IMR-90 (cell line): ENCODE measurements at regions not wholly inside any gene's neighbourhood (a gene's known extent, or its start where the extent isn't known, plus 50 kb on each side); places are given as distances from the start of the nearest gene placed in this dataset.
A peak's percentile ranks its signal among the peaks of the same experiment; 100 is the strongest.

ENCODE experiments used
- ATAC-seq: fragments of 200-7000 bp; cut with Tn5 transposase; 2 replicates; pipeline ENCODE4 v1.9.1; 2020; ENCODE audit warnings: low read depth, mild to moderate bottlenecking, moderate library complexity
- BruUV-seq: library from RNA; stranded (reverse); fragments of 400-500 nt; replicated peaks from 2 replicates; lab custom pipeline; 2021; lab: Mats Ljungman, UMichigan
- CTCF ChIA-PET: fragments of 300-600 bp; formaldehyde crosslinking; extraction: SDS; loops from one replicate; lab custom pipeline; 2021; ENCODE audit warnings: antibody characterized with exemption; lab: Yijun Ruan, JAX
- POLR2A ChIA-PET: fragments of 300-600 bp; sonication (Branson Sonifier 250); formaldehyde crosslinking; loops from one replicate; lab custom pipeline; 2022; ENCODE audit warnings: antibody characterized with exemption; ENCODE audit not compliant: unreplicated experiment; lab: Charles Lee
- DNase-seq: peaks from one replicate; pipeline ENCODE4 v3.0.0; 2013
- H2AFZ ChIP-seq: replicated peaks from 2 replicates; pipeline ENCODE3; 2013; ENCODE audit warnings: low read length, mild to moderate bottlenecking; ENCODE audit not compliant: poor library complexity
- H2AK5ac ChIP-seq: 2 replicates; pipeline ENCODE4 v1.6.1; 2013; ENCODE audit warnings: low read depth, low read length, inconsistent platforms
- H2AK9ac ChIP-seq: replicated peaks from 2 replicates; pipeline ENCODE3; 2013; ENCODE audit warnings: mild to moderate bottlenecking, low read depth, low read length, moderate library complexity; ENCODE audit not compliant: poor library complexity
- H2BK120ac ChIP-seq: 2 replicates; pipeline ENCODE4 v1.6.1; 2013; ENCODE audit warnings: low read depth, low read length, inconsistent platforms
- H2BK15ac ChIP-seq: 3 replicates; pipeline ENCODE4 v1.6.1; 2013; ENCODE audit warnings: low read depth, low read length, inconsistent platforms
- H2BK20ac ChIP-seq: 2 replicates; pipeline ENCODE4 v1.6.1; 2013; ENCODE audit warnings: low read depth, mild to moderate bottlenecking, inconsistent platforms, low read length, moderate library complexity
- H2BK5ac ChIP-seq: 2 replicates; pipeline ENCODE4 v1.6.1; 2013; ENCODE audit warnings: mild to moderate bottlenecking, low read depth, low read length, inconsistent platforms; ENCODE audit not compliant: poor library complexity, severe bottlenecking
- H3K14ac ChIP-seq: replicated peaks from 2 replicates; pipeline ENCODE4 v1.6.1; 2013; ENCODE audit warnings: low read depth, low read length, inconsistent platforms
- H3K18ac ChIP-seq: 2 replicates; pipeline ENCODE4 v1.6.1; 2013; ENCODE audit warnings: low read depth, low read length, control low read depth
- H3K23ac ChIP-seq: 2 replicates; pipeline ENCODE4 v1.6.1; 2013; ENCODE audit warnings: low read depth, low read length, inconsistent platforms
- H3K27ac ChIP-seq: 2 replicates; pipeline ENCODE4 v1.5.1; 2013; ENCODE audit warnings: mild to moderate bottlenecking, control low read depth, low read length; ENCODE audit not compliant: insufficient read depth
- H3K27me3 ChIP-seq: 2 replicates; pipeline ENCODE4 v1.6.1; 2013; ENCODE audit warnings: low read length; ENCODE audit not compliant: control insufficient read depth, insufficient read depth
- H3K36me3 ChIP-seq: 2 replicates; pipeline ENCODE4 v1.6.1; 2013; ENCODE audit warnings: low read length, mixed read lengths; ENCODE audit not compliant: control insufficient read depth, insufficient read depth
- H3K4ac ChIP-seq: 2 replicates; pipeline ENCODE4 v1.6.1; 2013; ENCODE audit warnings: low read depth, low read length, inconsistent platforms
- H3K4me1 ChIP-seq: 2 replicates; pipeline ENCODE4 v1.6.1; 2013; ENCODE audit warnings: low read length, mixed read lengths; ENCODE audit not compliant: control insufficient read depth, insufficient read depth
- H3K4me2 ChIP-seq: 2 replicates; pipeline ENCODE4 v1.6.1; 2013; ENCODE audit warnings: low read depth, mild to moderate bottlenecking, control low read depth, low read length, moderate library complexity
- H3K4me3 ChIP-seq: 2 replicates; pipeline ENCODE4 v1.5.1; 2013; ENCODE audit warnings: low read depth, mild to moderate bottlenecking, control low read depth, low read length, moderate library complexity; ENCODE audit not compliant: insufficient read depth
- H3K56ac ChIP-seq: 2 replicates; pipeline ENCODE4 v1.6.1; 2013; ENCODE audit warnings: low read length, inconsistent platforms; ENCODE audit not compliant: insufficient read depth; ENCODE audit errors: extremely low read depth
- H3K79me1 ChIP-seq, 2 experiments: 2 replicates each; pipeline ENCODE4 v1.6.1; 2013; ENCODE audit warnings: low read length in 2 of 2, inconsistent platforms in 1 of 2, low read depth in 1 of 2
- H3K9ac ChIP-seq: 2 replicates; pipeline ENCODE4 v1.6.1; 2013; ENCODE audit warnings: low read depth, low read length, control low read depth
- H3K9me1 ChIP-seq: 2 replicates; pipeline ENCODE4 v1.6.1; 2013; ENCODE audit warnings: low read length, inconsistent platforms; ENCODE audit not compliant: insufficient read depth
- H3K9me3 ChIP-seq: 2 replicates; pipeline ENCODE4 v1.6.1; 2013; ENCODE audit warnings: low read length; ENCODE audit not compliant: control insufficient read depth, insufficient read depth
- H4K20me1 ChIP-seq: 2 replicates; pipeline ENCODE4 v1.6.1; 2013; ENCODE audit warnings: low read length, inconsistent platforms; ENCODE audit not compliant: insufficient read depth
- H4K5ac ChIP-seq: 2 replicates; pipeline ENCODE4 v1.6.1; 2013; ENCODE audit warnings: mild to moderate bottlenecking, low read depth, low read length, control low read depth
- H4K8ac ChIP-seq, 2 experiments: 2 replicates each; pipeline ENCODE4 v1.6.1; 2013; ENCODE audit warnings: low read depth in 2 of 2, low read length in 2 of 2, control low read depth in 1 of 2, inconsistent platforms in 1 of 2
- H4K91ac ChIP-seq: 2 replicates; pipeline ENCODE4 v1.6.1; 2013; ENCODE audit warnings: low read depth, low read length, inconsistent platforms; ENCODE audit not compliant: insufficient read depth
- CEBPB ChIP-seq: IDR thresholded peaks from 2 replicates; pipeline ENCODE4 v1.6.1; 2012; ENCODE audit warnings: low read depth, low read length, improper control_type of control experiment
- CHD1 ChIP-seq: IDR thresholded peaks from 2 replicates; pipeline ENCODE4 v1.6.1; 2012; ENCODE audit warnings: low read depth, low read length, improper control_type of control experiment
- FOS ChIP-seq: fragments of 150-350 bp; IDR thresholded peaks from 2 replicates; pipeline ENCODE4 v1.6.1; 2016; ENCODE audit warnings: low read depth, low read length
- MAFK ChIP-seq: IDR thresholded peaks from 2 replicates; pipeline ENCODE4 v1.6.1; 2012; ENCODE audit warnings: low read depth, low read length, improper control_type of control experiment
- MAZ ChIP-seq: IDR thresholded peaks from 2 replicates; pipeline ENCODE4 v1.6.1; 2012; ENCODE audit warnings: low read depth, mild to moderate bottlenecking, low read length, improper control_type of control experiment, moderate library complexity, borderline replicate concordance
- MXI1 ChIP-seq: IDR thresholded peaks from 2 replicates; pipeline ENCODE4 v1.6.1; 2012; ENCODE audit warnings: low read depth, mild to moderate bottlenecking, low read length, moderate library complexity, borderline replicate concordance
- NFE2L2 ChIP-seq: fragments of 150-350 bp; IDR thresholded peaks from 2 replicates; pipeline ENCODE4 v1.6.1; 2016; ENCODE audit warnings: low read depth, mild to moderate bottlenecking, low read length
- POLR2A ChIP-seq: IDR thresholded peaks from 2 replicates; pipeline ENCODE4 v1.6.1; 2012; ENCODE audit warnings: mild to moderate bottlenecking, low read depth, low read length
- RAD21 ChIP-seq: IDR thresholded peaks from 2 replicates; pipeline ENCODE4 v1.6.1; 2012; ENCODE audit warnings: low read length, improper control_type of control experiment
- RCOR1 ChIP-seq: IDR thresholded peaks from 2 replicates; pipeline ENCODE4 v1.6.1; 2012; ENCODE audit warnings: mild to moderate bottlenecking, low read length, improper control_type of control experiment; ENCODE audit not compliant: insufficient replicate concordance
- RFX5 ChIP-seq: IDR thresholded peaks from 2 replicates; pipeline ENCODE4 v1.8.0; 2012; ENCODE audit warnings: low read depth, mild to moderate bottlenecking, low read length, moderate library complexity
- SMC3 ChIP-seq: fragments of 150-350 bp; IDR thresholded peaks from 2 replicates; pipeline ENCODE4 v1.6.1; 2016; ENCODE audit warnings: low read depth, mild to moderate bottlenecking, antibody characterized with exemption, low read length, moderate library complexity
- WGBS, 2 experiments: methylation state at CpG; one replicate each; pipeline versions ENCODE4 v1.1.5 to v1.1.7; 2013; ENCODE audit warnings: missing lambda C conversion rate in 2 of 2; ENCODE audit not compliant: insufficient read length in 1 of 2; ENCODE audit errors: extremely low coverage in 2 of 2; 5-methylcytosine and 5-hydroxymethylcytosine counted together
- dilution Hi-C: fragments of 300-500 bp; cut with HindIII; formaldehyde crosslinking; loops from one replicate; pipeline ENCODE4 v1.14.3; 2018; ENCODE audit warnings: low sequenced_read_pairs; ENCODE audit not compliant: unreplicated experiment
- in situ Hi-C: fragments of 300-500 bp; cut with MboI; formaldehyde crosslinking; loops from 3 replicates; pipeline ENCODE4 v1.14.3; 2019; ENCODE audit warnings: low sequenced_read_pairs, inconsistent platforms, mixed read lengths
- intact Hi-C: fragments of 100-400 bp; cut with micrococcal nuclease; formaldehyde crosslinking; loops from 2 replicates; pipeline ENCODE4 v1.10.0; 2022
- TF ChIP-seq, protein P1 (sequence below): conservative IDR thresholded peaks from 2 replicates; pipeline ENCODE4 v1.5.1; 2012; ENCODE audit warnings: mild to moderate bottlenecking, low read depth, low read length, improper control_type of control experiment
- TF ChIP-seq, protein P2 (sequence below): fragments of 150-350 bp; IDR thresholded peaks from 2 replicates; pipeline ENCODE4 v1.6.1; 2017; ENCODE audit warnings: mild to moderate bottlenecking, antibody characterized with exemption, low read length, low read depth

- H3K4me3 ChIP-seq: no peak overlapping the region
- no peaks in the 10 kb centered on the region for H3K9me3 ChIP-seq
- H3K4ac ChIP-seq: 0 out of 2 replicates have a peak overlapping the region, but pooled peaks have one; percentile 8
- H4K5ac ChIP-seq: no peak overlapping the region
- BruUV-seq: no TSS peak
- no peak overlapping the region for H4K8ac ChIP-seq
- no peak overlapping the region for H3K4me2 ChIP-seq
- H3K9ac ChIP-seq: no peak overlapping the region
- peak; percentile 33 for DNase-seq
- no peaks in the 10 kb centered on the region for H3K36me3 ChIP-seq
- H3K4me1 ChIP-seq: peaks cover 10% of the 10 kb centered on the region; the same call in 1 of the 2 replicates
- H2BK15ac ChIP-seq: 0 out of 3 replicates have a peak overlapping the region, but pooled peaks have one; percentile 20
- H3K18ac ChIP-seq: peak overlapping the region; percentile 16; the same call in 1 of the 2 replicates
- H3K27ac ChIP-seq: peak overlapping the region; percentile 9; the same call in 1 of the 2 replicates
- H3K14ac ChIP-seq: no peak overlapping the region
- H3K9me1 ChIP-seq: 0 out of 2 replicates have a peak, but pooled peaks cover 4% of the 10 kb centered on the region
- WGBS, 2 experiments: no CpG with 5 or more reads among the region's 3 CpGs
- no peak overlapping the region for H2BK5ac ChIP-seq
- H2BK120ac ChIP-seq: no peak overlapping the region
- H4K20me1 ChIP-seq: 0 out of 2 replicates have a peak, but pooled peaks cover 3% of the 10 kb centered on the region
- TF ChIP-seq CEBPB (no peak), FOS (no peak), RCOR1 (no peak), NFE2L2 (no peak), CHD1 (no peak), MXI1 (no peak), POLR2A (no peak), RAD21 (no peak), MAFK (no peak), MAZ (no peak), SMC3 (no peak), RFX5 (no peak)
- TF ChIP-seq, protein P1, sequence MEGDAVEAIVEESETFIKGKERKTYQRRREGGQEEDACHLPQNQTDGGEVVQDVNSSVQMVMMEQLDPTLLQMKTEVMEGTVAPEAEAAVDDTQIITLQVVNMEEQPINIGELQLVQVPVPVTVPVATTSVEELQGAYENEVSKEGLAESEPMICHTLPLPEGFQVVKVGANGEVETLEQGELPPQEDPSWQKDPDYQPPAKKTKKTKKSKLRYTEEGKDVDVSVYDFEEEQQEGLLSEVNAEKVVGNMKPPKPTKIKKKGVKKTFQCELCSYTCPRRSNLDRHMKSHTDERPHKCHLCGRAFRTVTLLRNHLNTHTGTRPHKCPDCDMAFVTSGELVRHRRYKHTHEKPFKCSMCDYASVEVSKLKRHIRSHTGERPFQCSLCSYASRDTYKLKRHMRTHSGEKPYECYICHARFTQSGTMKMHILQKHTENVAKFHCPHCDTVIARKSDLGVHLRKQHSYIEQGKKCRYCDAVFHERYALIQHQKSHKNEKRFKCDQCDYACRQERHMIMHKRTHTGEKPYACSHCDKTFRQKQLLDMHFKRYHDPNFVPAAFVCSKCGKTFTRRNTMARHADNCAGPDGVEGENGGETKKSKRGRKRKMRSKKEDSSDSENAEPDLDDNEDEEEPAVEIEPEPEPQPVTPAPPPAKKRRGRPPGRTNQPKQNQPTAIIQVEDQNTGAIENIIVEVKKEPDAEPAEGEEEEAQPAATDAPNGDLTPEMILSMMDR: no peak
- TF ChIP-seq, protein P2, sequence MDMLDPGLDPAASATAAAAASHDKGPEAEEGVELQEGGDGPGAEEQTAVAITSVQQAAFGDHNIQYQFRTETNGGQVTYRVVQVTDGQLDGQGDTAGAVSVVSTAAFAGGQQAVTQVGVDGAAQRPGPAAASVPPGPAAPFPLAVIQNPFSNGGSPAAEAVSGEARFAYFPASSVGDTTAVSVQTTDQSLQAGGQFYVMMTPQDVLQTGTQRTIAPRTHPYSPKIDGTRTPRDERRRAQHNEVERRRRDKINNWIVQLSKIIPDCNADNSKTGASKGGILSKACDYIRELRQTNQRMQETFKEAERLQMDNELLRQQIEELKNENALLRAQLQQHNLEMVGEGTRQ: no peak
- no peak overlapping the region for H2BK20ac ChIP-seq
- intact Hi-C loops: no loop called here
- no peak overlapping the region for H4K91ac ChIP-seq
- dilution Hi-C loops: no loop called here
- H2AK9ac ChIP-seq: no peak overlapping the region
- no peak overlapping the region for H2AFZ ChIP-seq
- CTCF ChIA-PET: interaction anchor here (0.8 to 1.4 kb wide), 3 partner anchors 26 to 105 kb away, joined by 3 to 7 read pairs (median 4); no protein-coding TSS in a partner anchor
- POLR2A ChIA-PET: no interaction called here
- peaks cover 13 to 17% of the 10 kb centered on the region in 2 experiments for H3K79me1 ChIP-seq
- no peak overlapping the region for H3K23ac ChIP-seq
- no peak overlapping the region for H3K56ac ChIP-seq
- ATAC-seq: peak; percentile 52
- in situ Hi-C loops: no loop called here
- H3K27me3 ChIP-seq: no peaks in the 10 kb centered on the region
- H2AK5ac ChIP-seq: 0 out of 2 replicates have a peak overlapping the region, but pooled peaks have one; percentile 23
These were observed 385.0 kb upstream of the C2CD4B start for GRCh38 chr15:62550106-62550505.
